HepG2 (cell line): ENCODE measurements at regions not wholly inside any gene's neighbourhood (a gene's known extent, or its start where the extent isn't known, plus 50 kb on each side); places are given as distances from the start of the nearest gene placed in this dataset.

Source experiments
- ATAC-seq: fragments of 200-7000 bp; cut with Tn5 transposase; 3 replicates; pipeline ENCODE4 v1.9.1; 2020; ENCODE audit warnings: mild to moderate bottlenecking, moderate library complexity
- BruUV-seq: library from RNA; stranded (reverse); fragments of 400-500 nt; replicated peaks from 2 replicates; lab custom pipeline; 2021; lab: Mats Ljungman, UMichigan
- CTCF ChIA-PET: fragments of 300-600 bp; formaldehyde crosslinking; extraction: SDS; loops from one replicate; lab custom pipeline; 2021; ENCODE audit warnings: low total read pairs, inconsistent platforms, low intra/inter-chr PET ratio; lab: Yijun Ruan, JAX
- POLR2A ChIA-PET: fragments of 350-600 bp; sonication (Branson Sonifier 250); formaldehyde crosslinking; loops from one replicate; lab custom pipeline; 2020; ENCODE audit warnings: antibody characterized with exemption, inconsistent platforms; lab: Yijun Ruan, JAX
- DNase-seq: peaks from one replicate; pipeline ENCODE4 v3.0.0-alpha.2; 2015; ENCODE audit warnings: low spot score
- FAIRE-seq: peaks from 3 replicates; lab custom pipeline; 2011; peaks lifted over from hg19 to GRCh38; lab: Jason Lieb, UNC
- H2AFZ ChIP-seq: one replicate; pipeline ENCODE4 v1.6.1; 2011; ENCODE audit warnings: low read length, inconsistent platforms
- H3K27ac ChIP-seq: fragments of 300-600 bp; 3 replicates; pipeline ENCODE4 v1.8.0; 2011; ENCODE audit warnings: mixed run types, mild to moderate bottlenecking, mixed read lengths, low read length, inconsistent platforms; ENCODE audit not compliant: insufficient read depth; ENCODE audit errors: extremely low read length
- H3K27me3 ChIP-seq, 2 experiments: fragments of 200-600 bp in 1 of 2; 2 replicates in 1 of 2; 3 replicates in 1 of 2; pipeline versions ENCODE4 v1.6.0 to v1.8.0; 2011; ENCODE audit warnings: low read length in 2 of 2, mild to moderate bottlenecking in 2 of 2, moderate library complexity in 2 of 2, inconsistent platforms in 1 of 2; ENCODE audit not compliant: insufficient read depth in 2 of 2, control insufficient read depth in 1 of 2
- H3K36me3 ChIP-seq, 2 experiments: fragments of 200-600 bp in 1 of 2; replicated peaks in 1 of 2; 2 replicates in 1 of 2; 3 replicates in 1 of 2; pipeline versions ENCODE4 v1.5.1 to v1.8.0; 2011; ENCODE audit warnings: low read length in 2 of 2, inconsistent platforms in 1 of 2; ENCODE audit not compliant: insufficient read depth in 2 of 2, control insufficient read depth in 1 of 2
- H3K4me1 ChIP-seq: 2 replicates; pipeline ENCODE4 v1.5.1; 2012; ENCODE audit warnings: low read length, inconsistent platforms; ENCODE audit not compliant: insufficient read depth
- H3K4me2 ChIP-seq: 2 replicates; pipeline ENCODE4 v1.6.0; 2011; ENCODE audit warnings: low read depth, low read length, inconsistent platforms
- H3K4me3 ChIP-seq, 3 experiments: fragments of 200-600 bp in 1 of 3; sonication (generic), shearing (Covaris generic) in 1 of 3; replicated peaks in 1 of 3; 2 replicates each; pipeline ENCODE4 v1.5.1; 2011 to 2016; ENCODE audit warnings: low read length in 3 of 3, inconsistent platforms in 2 of 3, low read depth in 2 of 3, mild to moderate bottlenecking in 2 of 3, control low read depth in 1 of 3, mixed read lengths in 1 of 3; ENCODE audit not compliant: insufficient read depth in 1 of 3
- H3K79me2 ChIP-seq: one replicate; pipeline ENCODE4 v1.6.1; 2011; ENCODE audit warnings: low read length, inconsistent platforms; ENCODE audit not compliant: insufficient read depth
- H3K9ac ChIP-seq: 2 replicates; pipeline ENCODE4 v1.6.0; 2011; ENCODE audit warnings: mild to moderate bottlenecking, low read depth, low read length, inconsistent platforms; ENCODE audit not compliant: insufficient read depth
- H3K9me3 ChIP-seq: 2 replicates; pipeline ENCODE4 v1.5.1; 2012; ENCODE audit warnings: mild to moderate bottlenecking, low read length
- H4K20me1 ChIP-seq: 2 replicates; pipeline ENCODE4 v1.6.0; 2011; ENCODE audit warnings: inconsistent platforms, mild to moderate bottlenecking, low read length, moderate library complexity; ENCODE audit not compliant: insufficient read depth
- CBFB ChIP-seq: sonication (generic); formaldehyde crosslinking; IDR thresholded peaks from 2 replicates; pipeline ENCODE4 v1.4.0; 2020; ENCODE audit warnings: missing genetic modification reagents
- MED8 ChIP-seq: sonication (generic); formaldehyde crosslinking; IDR thresholded peaks from 2 replicates; pipeline ENCODE4 v1.8.1; 2023; ENCODE audit warnings: mild to moderate bottlenecking, missing genetic modification reagents; ENCODE audit not compliant: insufficient replicate concordance
- PRDM15 ChIP-seq: sonication (generic); formaldehyde crosslinking; IDR thresholded peaks from 2 replicates; pipeline ENCODE4 v1.4.0; 2020; ENCODE audit warnings: missing genetic modification reagents
- PTBP1 ChIP-seq: fragments of 200-400 bp; formaldehyde crosslinking; IDR thresholded peaks from 2 replicates; pipeline ENCODE4 v1.6.1; 2018; ENCODE audit warnings: low read length, low read depth; ENCODE audit not compliant: poor library complexity, severe bottlenecking
- SIN3A ChIP-seq: IDR thresholded peaks from 2 replicates; pipeline ENCODE4 v1.6.1; 2011; ENCODE audit warnings: low read depth, mild to moderate bottlenecking, control low read depth, low read length, borderline replicate concordance
- SIX4 ChIP-seq: sonication (generic); formaldehyde crosslinking; IDR thresholded peaks from 2 replicates; pipeline ENCODE4 v1.4.0; 2020; ENCODE audit warnings: missing genetic modification reagents
- SSRP1 ChIP-seq: IDR thresholded peaks from 2 replicates; pipeline ENCODE4 v1.6.1; 2016; ENCODE audit warnings: control low read depth
- TOE1 ChIP-seq: sonication (generic); formaldehyde crosslinking; IDR thresholded peaks from 2 replicates; pipeline ENCODE4 v1.4.0; 2020; ENCODE audit warnings: mild to moderate bottlenecking, missing genetic modification reagents
- USF2 ChIP-seq, 2 experiments: sonication (generic) in 1 of 2; formaldehyde crosslinking in 1 of 2; IDR thresholded peaks; 2 replicates each; pipeline versions ENCODE4 v1.5.1 to v1.6.1; 2011 to 2020; ENCODE audit warnings: borderline replicate concordance in 1 of 2, low read depth in 1 of 2, low read length in 1 of 2, mild to moderate bottlenecking in 1 of 2, missing genetic modification reagents in 1 of 2, moderate library complexity in 1 of 2
- ZFP62 ChIP-seq: sonication (generic); formaldehyde crosslinking; IDR thresholded peaks from 2 replicates; pipeline ENCODE4 v1.4.0; 2020; ENCODE audit warnings: missing genetic modification reagents
- ZNF674 ChIP-seq: sonication (generic); formaldehyde crosslinking; IDR thresholded peaks from 2 replicates; pipeline ENCODE4 v1.5.0; 2020; ENCODE audit warnings: low read depth, mild to moderate bottlenecking, missing genetic modification reagents
- ZSCAN12 ChIP-seq: sonication (generic); formaldehyde crosslinking; IDR thresholded peaks from 2 replicates; pipeline ENCODE4 v1.9.0; 2021; ENCODE audit warnings: mild to moderate bottlenecking, missing genetic modification reagents
- WGBS: methylation state at CpG from one replicate; pipeline ENCODE4 v1.1.6; 2017; ENCODE audit warnings: low lambda C conversion rate; 5-methylcytosine and 5-hydroxymethylcytosine counted together
- in situ Hi-C: cut with HindIII; loops from 2 replicates; pipeline ENCODE4 v1.10.0; 2017; ENCODE audit warnings: low pct_unique_long_range_greater_than_20kb; ENCODE audit not compliant: extremely low pct_ligation_motif_present
- intact Hi-C: fragments of 100-400 bp; cut with micrococcal nuclease; formaldehyde crosslinking; loops from one replicate; pipeline ENCODE4 v1.10.0; 2022; ENCODE audit not compliant: unreplicated experiment

GRCh38 chr3:68242606-68243005, 588.2 kb upstream of the SUCLG2 start:
- H3K9ac ChIP-seq = no peak overlapping the region
- H3K27ac ChIP-seq = no peak overlapping the region
- CTCF ChIA-PET = no interaction called here
- no peak for ATAC-seq
- FAIRE-seq = no peak
- BruUV-seq = no TSS peak
- in situ Hi-C loops (no loop called here), intact Hi-C loops (no loop called here)
- no peak overlapping the region for H3K4me3 ChIP-seq
- H3K4me2 ChIP-seq = no peak overlapping the region
- H3K79me2 ChIP-seq = no peaks in the 10 kb centered on the region
- TF ChIP-seq SIN3A (no peak), TOE1 (CRISPR knock-in tag) (no peak), PRDM15 (CRISPR knock-in tag) (no peak), USF2 (IDR thresholded peaks at IDR 0.05; ENCODE audit: low read depth, low read length) (no peak), USF2 (CRISPR knock-in tag; IDR thresholded peaks at IDR 0.05; ENCODE audit: borderline replicate concordance) (no peak), ZNF674 (CRISPR knock-in tag) (no peak), SSRP1 (CRISPR knock-in tag) (no peak), ZSCAN12 (no peak), MED8 (CRISPR knock-in tag) (no peak), CBFB (CRISPR knock-in tag) (no peak), ZFP62 (CRISPR knock-in tag) (no peak), PTBP1 (no peak), SIX4 (no peak)
- TF ChIP-seq, all 625 proteins: peak for 0
- no peaks in the 10 kb centered on the region for H3K36me3 ChIP-seq
- no peaks in the 10 kb centered on the region for H3K4me1 ChIP-seq
- POLR2A ChIA-PET = no interaction called here
- no peaks in the 10 kb centered on the region for H3K27me3 ChIP-seq
- H2AFZ ChIP-seq = no peak overlapping the region
- no peaks in the 10 kb centered on the region for H4K20me1 ChIP-seq
- H3K9me3 ChIP-seq = no peaks in the 10 kb centered on the region
- DNase-seq = no peak
- 0% methylated on average over 1 of the region's 1 CpG for WGBS
